IMR-90 (cell line): ENCODE measurements at regions not wholly inside any gene's neighbourhood (a gene's known extent, or its start where the extent isn't known, plus 50 kb on each side); places are given as distances from the start of the nearest gene placed in this dataset.

Experiments
- ATAC-seq: fragments of 200-7000 bp; cut with Tn5 transposase; 2 replicates; pipeline ENCODE4 v1.9.1; 2020; ENCODE audit warnings: low read depth, mild to moderate bottlenecking, moderate library complexity
- BruUV-seq: library from RNA; stranded (reverse); fragments of 400-500 nt; replicated peaks from 2 replicates; lab custom pipeline; 2021; lab: Mats Ljungman, UMichigan
- CTCF ChIA-PET: fragments of 300-600 bp; formaldehyde crosslinking; extraction: SDS; loops from one replicate; lab custom pipeline; 2021; ENCODE audit warnings: antibody characterized with exemption; lab: Yijun Ruan, JAX
- POLR2A ChIA-PET: fragments of 300-600 bp; sonication (Branson Sonifier 250); formaldehyde crosslinking; loops from one replicate; lab custom pipeline; 2022; ENCODE audit warnings: antibody characterized with exemption; ENCODE audit not compliant: unreplicated experiment; lab: Charles Lee
- DNase-seq: peaks from one replicate; pipeline ENCODE4 v3.0.0; 2013
- H2AFZ ChIP-seq: replicated peaks from 2 replicates; pipeline ENCODE3; 2013; ENCODE audit warnings: low read length, mild to moderate bottlenecking; ENCODE audit not compliant: poor library complexity
- H2AK5ac ChIP-seq: 2 replicates; pipeline ENCODE4 v1.6.1; 2013; ENCODE audit warnings: low read depth, low read length, inconsistent platforms
- H2AK9ac ChIP-seq: replicated peaks from 2 replicates; pipeline ENCODE3; 2013; ENCODE audit warnings: mild to moderate bottlenecking, low read depth, low read length, moderate library complexity; ENCODE audit not compliant: poor library complexity
- H2BK120ac ChIP-seq: 2 replicates; pipeline ENCODE4 v1.6.1; 2013; ENCODE audit warnings: low read depth, low read length, inconsistent platforms
- H2BK15ac ChIP-seq: 3 replicates; pipeline ENCODE4 v1.6.1; 2013; ENCODE audit warnings: low read depth, low read length, inconsistent platforms
- H2BK20ac ChIP-seq: 2 replicates; pipeline ENCODE4 v1.6.1; 2013; ENCODE audit warnings: low read depth, mild to moderate bottlenecking, inconsistent platforms, low read length, moderate library complexity
- H2BK5ac ChIP-seq: 2 replicates; pipeline ENCODE4 v1.6.1; 2013; ENCODE audit warnings: mild to moderate bottlenecking, low read depth, low read length, inconsistent platforms; ENCODE audit not compliant: poor library complexity, severe bottlenecking
- H3K14ac ChIP-seq: replicated peaks from 2 replicates; pipeline ENCODE4 v1.6.1; 2013; ENCODE audit warnings: low read depth, low read length, inconsistent platforms
- H3K18ac ChIP-seq: 2 replicates; pipeline ENCODE4 v1.6.1; 2013; ENCODE audit warnings: low read depth, low read length, control low read depth
- H3K23ac ChIP-seq: 2 replicates; pipeline ENCODE4 v1.6.1; 2013; ENCODE audit warnings: low read depth, low read length, inconsistent platforms
- H3K27ac ChIP-seq: 2 replicates; pipeline ENCODE4 v1.5.1; 2013; ENCODE audit warnings: mild to moderate bottlenecking, control low read depth, low read length; ENCODE audit not compliant: insufficient read depth
- H3K27me3 ChIP-seq: 2 replicates; pipeline ENCODE4 v1.6.1; 2013; ENCODE audit warnings: low read length; ENCODE audit not compliant: control insufficient read depth, insufficient read depth
- H3K36me3 ChIP-seq: 2 replicates; pipeline ENCODE4 v1.6.1; 2013; ENCODE audit warnings: low read length, mixed read lengths; ENCODE audit not compliant: control insufficient read depth, insufficient read depth
- H3K4ac ChIP-seq: 2 replicates; pipeline ENCODE4 v1.6.1; 2013; ENCODE audit warnings: low read depth, low read length, inconsistent platforms
- H3K4me1 ChIP-seq: 2 replicates; pipeline ENCODE4 v1.6.1; 2013; ENCODE audit warnings: low read length, mixed read lengths; ENCODE audit not compliant: control insufficient read depth, insufficient read depth
- H3K4me2 ChIP-seq: 2 replicates; pipeline ENCODE4 v1.6.1; 2013; ENCODE audit warnings: low read depth, mild to moderate bottlenecking, control low read depth, low read length, moderate library complexity
- H3K4me3 ChIP-seq: 2 replicates; pipeline ENCODE4 v1.5.1; 2013; ENCODE audit warnings: low read depth, mild to moderate bottlenecking, control low read depth, low read length, moderate library complexity; ENCODE audit not compliant: insufficient read depth
- H3K56ac ChIP-seq: 2 replicates; pipeline ENCODE4 v1.6.1; 2013; ENCODE audit warnings: low read length, inconsistent platforms; ENCODE audit not compliant: insufficient read depth; ENCODE audit errors: extremely low read depth
- H3K79me1 ChIP-seq, 2 experiments: 2 replicates each; pipeline ENCODE4 v1.6.1; 2013; ENCODE audit warnings: low read length in 2 of 2, inconsistent platforms in 1 of 2, low read depth in 1 of 2
- H3K9ac ChIP-seq: 2 replicates; pipeline ENCODE4 v1.6.1; 2013; ENCODE audit warnings: low read depth, low read length, control low read depth
- H3K9me1 ChIP-seq: 2 replicates; pipeline ENCODE4 v1.6.1; 2013; ENCODE audit warnings: low read length, inconsistent platforms; ENCODE audit not compliant: insufficient read depth
- H3K9me3 ChIP-seq: 2 replicates; pipeline ENCODE4 v1.6.1; 2013; ENCODE audit warnings: low read length; ENCODE audit not compliant: control insufficient read depth, insufficient read depth
- H4K20me1 ChIP-seq: 2 replicates; pipeline ENCODE4 v1.6.1; 2013; ENCODE audit warnings: low read length, inconsistent platforms; ENCODE audit not compliant: insufficient read depth
- H4K5ac ChIP-seq: 2 replicates; pipeline ENCODE4 v1.6.1; 2013; ENCODE audit warnings: mild to moderate bottlenecking, low read depth, low read length, control low read depth
- H4K8ac ChIP-seq, 2 experiments: 2 replicates each; pipeline ENCODE4 v1.6.1; 2013; ENCODE audit warnings: low read depth in 2 of 2, low read length in 2 of 2, control low read depth in 1 of 2, inconsistent platforms in 1 of 2
- H4K91ac ChIP-seq: 2 replicates; pipeline ENCODE4 v1.6.1; 2013; ENCODE audit warnings: low read depth, low read length, inconsistent platforms; ENCODE audit not compliant: insufficient read depth
- BHLHE40 ChIP-seq: fragments of 150-350 bp; IDR thresholded peaks from 2 replicates; pipeline ENCODE4 v1.6.1; 2016; ENCODE audit warnings: mild to moderate bottlenecking, low read depth, low read length
- CEBPB ChIP-seq: IDR thresholded peaks from 2 replicates; pipeline ENCODE4 v1.6.1; 2012; ENCODE audit warnings: low read depth, low read length, improper control_type of control experiment
- CHD1 ChIP-seq: IDR thresholded peaks from 2 replicates; pipeline ENCODE4 v1.6.1; 2012; ENCODE audit warnings: low read depth, low read length, improper control_type of control experiment
- FOS ChIP-seq: fragments of 150-350 bp; IDR thresholded peaks from 2 replicates; pipeline ENCODE4 v1.6.1; 2016; ENCODE audit warnings: low read depth, low read length
- MAFK ChIP-seq: IDR thresholded peaks from 2 replicates; pipeline ENCODE4 v1.6.1; 2012; ENCODE audit warnings: low read depth, low read length, improper control_type of control experiment
- MAZ ChIP-seq: IDR thresholded peaks from 2 replicates; pipeline ENCODE4 v1.6.1; 2012; ENCODE audit warnings: low read depth, mild to moderate bottlenecking, low read length, improper control_type of control experiment, moderate library complexity, borderline replicate concordance
- MXI1 ChIP-seq: IDR thresholded peaks from 2 replicates; pipeline ENCODE4 v1.6.1; 2012; ENCODE audit warnings: low read depth, mild to moderate bottlenecking, low read length, moderate library complexity, borderline replicate concordance
- NFE2L2 ChIP-seq: fragments of 150-350 bp; IDR thresholded peaks from 2 replicates; pipeline ENCODE4 v1.6.1; 2016; ENCODE audit warnings: low read depth, mild to moderate bottlenecking, low read length
- POLR2A ChIP-seq: IDR thresholded peaks from 2 replicates; pipeline ENCODE4 v1.6.1; 2012; ENCODE audit warnings: mild to moderate bottlenecking, low read depth, low read length
- RCOR1 ChIP-seq: IDR thresholded peaks from 2 replicates; pipeline ENCODE4 v1.6.1; 2012; ENCODE audit warnings: mild to moderate bottlenecking, low read length, improper control_type of control experiment; ENCODE audit not compliant: insufficient replicate concordance
- SMC3 ChIP-seq: fragments of 150-350 bp; IDR thresholded peaks from 2 replicates; pipeline ENCODE4 v1.6.1; 2016; ENCODE audit warnings: low read depth, mild to moderate bottlenecking, antibody characterized with exemption, low read length, moderate library complexity
- WGBS, 2 experiments: methylation state at CpG; one replicate each; pipeline versions ENCODE4 v1.1.5 to v1.1.7; 2013; ENCODE audit warnings: missing lambda C conversion rate in 2 of 2; ENCODE audit not compliant: insufficient read length in 1 of 2; ENCODE audit errors: extremely low coverage in 2 of 2; 5-methylcytosine and 5-hydroxymethylcytosine counted together
- dilution Hi-C: fragments of 300-500 bp; cut with HindIII; formaldehyde crosslinking; loops from one replicate; pipeline ENCODE4 v1.14.3; 2018; ENCODE audit warnings: low sequenced_read_pairs; ENCODE audit not compliant: unreplicated experiment
- in situ Hi-C: fragments of 300-500 bp; cut with MboI; formaldehyde crosslinking; loops from 3 replicates; pipeline ENCODE4 v1.14.3; 2019; ENCODE audit warnings: low sequenced_read_pairs, inconsistent platforms, mixed read lengths
- intact Hi-C: fragments of 100-400 bp; cut with micrococcal nuclease; formaldehyde crosslinking; loops from 2 replicates; pipeline ENCODE4 v1.10.0; 2022
- TF ChIP-seq, protein P1 (sequence below): fragments of 150-350 bp; IDR thresholded peaks from 2 replicates; pipeline ENCODE4 v1.6.1; 2016; ENCODE audit warnings: low read depth, mild to moderate bottlenecking, low read length, moderate library complexity, borderline replicate concordance

- ChIA-PET POLR2A (no interaction called here), CTCF (no interaction called here)
- WGBS, 2 experiments: no CpG with 5 or more reads among the region's 1 CpG
- Histone ChIP-seq H2AK9ac (no peak overlapping the region), H3K27ac (no peak overlapping the region), H3K9ac (no peak overlapping the region), H3K79me1 (no peaks in the 10 kb centered on the region), H3K23ac (no peak overlapping the region), H2BK15ac (no peak overlapping the region), H3K14ac (no peak overlapping the region), H3K4me2 (no peak overlapping the region), H2BK20ac (no peak overlapping the region), H4K91ac (no peak overlapping the region), H2BK120ac (no peak overlapping the region), H3K4ac (no peak overlapping the region), H3K56ac (no peak overlapping the region), H4K5ac (no peak overlapping the region), H3K27me3 (no peaks in the 10 kb centered on the region), H3K4me3 (no peak overlapping the region), H4K20me1 (no peaks in the 10 kb centered on the region), H4K8ac (no peak overlapping the region), H3K9me3 (no peaks in the 10 kb centered on the region), H3K18ac (no peak overlapping the region), H2BK5ac (no peak overlapping the region), H3K36me3 (no peaks in the 10 kb centered on the region), H3K9me1 (no peaks in the 10 kb centered on the region), H2AK5ac (no peak overlapping the region), H3K4me1 (no peaks in the 10 kb centered on the region), H2AFZ (no peak overlapping the region)
- TF ChIP-seq POLR2A (no peak), MAFK (no peak), CEBPB (no peak), NFE2L2 (no peak), CHD1 (no peak), RCOR1 (no peak), BHLHE40 (no peak), FOS (no peak), SMC3 (no peak), MAZ (no peak), MXI1 (no peak)
- TF ChIP-seq, protein P1, sequence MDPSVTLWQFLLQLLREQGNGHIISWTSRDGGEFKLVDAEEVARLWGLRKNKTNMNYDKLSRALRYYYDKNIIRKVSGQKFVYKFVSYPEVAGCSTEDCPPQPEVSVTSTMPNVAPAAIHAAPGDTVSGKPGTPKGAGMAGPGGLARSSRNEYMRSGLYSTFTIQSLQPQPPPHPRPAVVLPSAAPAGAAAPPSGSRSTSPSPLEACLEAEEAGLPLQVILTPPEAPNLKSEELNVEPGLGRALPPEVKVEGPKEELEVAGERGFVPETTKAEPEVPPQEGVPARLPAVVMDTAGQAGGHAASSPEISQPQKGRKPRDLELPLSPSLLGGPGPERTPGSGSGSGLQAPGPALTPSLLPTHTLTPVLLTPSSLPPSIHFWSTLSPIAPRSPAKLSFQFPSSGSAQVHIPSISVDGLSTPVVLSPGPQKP: no peak
- intact Hi-C loops (no loop called here), dilution Hi-C loops (no loop called here), in situ Hi-C loops (no loop called here)
- BruUV-seq: no TSS peak
- DNase-seq (no peak), ATAC-seq (no peak)
Measured at GRCh38 chr1:189899686-189900425, 577.8 kb downstream of the BRINP3 start.
